CD4-positive, CD25-positive, alpha-beta regulatory T cell (primary cell): ENCODE measurements at regions not wholly inside any gene's neighbourhood (a gene's known extent, or its start where the extent isn't known, plus 50 kb on each side); places are given as distances from the start of the nearest gene placed in this dataset.

ENCODE experiments used
- ATAC-seq, 2 donors: fragments of 150-1000 bp; cut with Tn5 transposase; one replicate each; pipeline ENCODE4 v1.10.0; 2021; ENCODE audit warnings: low read depth in 2 of 2, moderate number of reproducible peaks in 2 of 2, moderate library complexity in 1 of 2
- DNase-seq, 3 donors: peaks; one replicate each; pipeline versions ENCODE4 v3.0.0 to v3.0.0-alpha.2; 2012 to 2022; ENCODE audit warnings: mixed read lengths in 1 of 3
- H3K27ac ChIP-seq: one replicate; pipeline ENCODE4 v1.7.0; 2013; ENCODE audit warnings: mild to moderate bottlenecking, low read length; ENCODE audit not compliant: insufficient read depth, poor library complexity, severe bottlenecking
- H3K27me3 ChIP-seq: one replicate; pipeline ENCODE4 v1.7.0; 2013; ENCODE audit warnings: low read length; ENCODE audit not compliant: control insufficient read depth, insufficient read depth
- H3K36me3 ChIP-seq: one replicate; pipeline ENCODE4 v1.7.0; 2013; ENCODE audit warnings: mild to moderate bottlenecking, low read length, moderate library complexity; ENCODE audit not compliant: control insufficient read depth, insufficient read depth
- H3K4me1 ChIP-seq: 2 replicates; pipeline ENCODE4 v1.7.0; 2013; ENCODE audit warnings: mild to moderate bottlenecking, low read length; ENCODE audit not compliant: insufficient read depth, control insufficient read depth, poor library complexity, severe bottlenecking
- H3K4me3 ChIP-seq: one replicate; pipeline ENCODE4 v1.7.0; 2013; ENCODE audit warnings: low read depth, mild to moderate bottlenecking, low read length, moderate library complexity
- H3K9me3 ChIP-seq, 2 experiments: 1 replicate in 1 of 2; 2 replicates in 1 of 2; pipeline ENCODE4 v1.7.0; 2013; ENCODE audit warnings: low read length in 2 of 2, mild to moderate bottlenecking in 1 of 2, moderate library complexity in 1 of 2; ENCODE audit not compliant: control insufficient read depth in 2 of 2
- H3K27ac Mint-ChIP-seq, 3 donors: one replicate each; pipeline ENCODE4 v1.8.0; 2020 to 2022; ENCODE audit warnings: mild to moderate bottlenecking in 3 of 3, mixed read lengths in 3 of 3, moderate library complexity in 2 of 3
- H3K27me3 Mint-ChIP-seq: one replicate; pipeline ENCODE4 v1.8.0; 2022; ENCODE audit warnings: mild to moderate bottlenecking, mixed read lengths
- H3K36me3 Mint-ChIP-seq: one replicate; pipeline ENCODE4 v1.8.0; 2020; ENCODE audit warnings: mixed read lengths
- H3K4me1 Mint-ChIP-seq, 4 donors: one replicate each; pipeline ENCODE4 v1.8.0; 2020 to 2022; ENCODE audit warnings: mixed read lengths in 4 of 4, mild to moderate bottlenecking in 1 of 4
- H3K4me3 Mint-ChIP-seq, 4 donors: one replicate each; pipeline ENCODE4 v1.8.0; 2020 to 2022; ENCODE audit warnings: mild to moderate bottlenecking in 4 of 4, mixed read lengths in 4 of 4, moderate library complexity in 3 of 4
- H3K9me3 Mint-ChIP-seq, 7 donors: one replicate each; pipeline ENCODE4 v1.8.0; 2020 to 2022; ENCODE audit warnings: mixed read lengths in 7 of 7, mild to moderate bottlenecking in 3 of 7, moderate library complexity in 2 of 7

- peaks cover 0 to 15% of the 10 kb centered on the region in 2 experiments for H3K9me3 ChIP-seq
- H3K4me1 Mint-ChIP-seq, result no peaks in the 10 kb centered on the region
- DNase-seq, result no peak
These were observed 145.1 kb upstream of the IRX2 start for GRCh38 chr5:2896371-2897275.

GRCh38 chr5:2895876-2896275 lies 144.4 kb upstream of the IRX2 start:
- Mint-ChIP-seq H3K36me3 (no peaks in the 10 kb centered on the region), H3K4me3 (no peak overlapping the region), H3K9me3 (peaks cover 0 to 12% (median 6%) of the 10 kb centered on the region in 7 donors), H3K27ac (no peak overlapping the region), H3K4me1 (no peaks in the 10 kb centered on the region), H3K27me3 (no peaks in the 10 kb centered on the region)
- Histone ChIP-seq H3K27me3 (no peaks in the 10 kb centered on the region), H3K4me3 (no peak overlapping the region), H3K36me3 (no peaks in the 10 kb centered on the region), H3K4me1 (no peaks in the 10 kb centered on the region), H3K27ac (no peak overlapping the region), H3K9me3 (peaks cover 0 to 17% of the 10 kb centered on the region in 2 experiments)
- DNase-seq (no peak), ATAC-seq (no peak)

More at GRCh38 chr5:2896371-2897275, 145.1 kb upstream of the IRX2 start:
- peaks cover 0 to 13% (median 6%) of the 10 kb centered on the region in 7 donors for H3K9me3 Mint-ChIP-seq
- no peaks in the 10 kb centered on the region for H3K27me3 Mint-ChIP-seq
- Histone ChIP-seq H3K4me3 (no peak overlapping the region), H3K4me1 (no peaks in the 10 kb centered on the region), H3K36me3 (no peaks in the 10 kb centered on the region), H3K27ac (no peak overlapping the region), H3K27me3 (no peaks in the 10 kb centered on the region)
- H3K27ac Mint-ChIP-seq, result no peak overlapping the region
- no peak for ATAC-seq
- no peak overlapping the region for H3K4me3 Mint-ChIP-seq
- H3K36me3 Mint-ChIP-seq, result no peaks in the 10 kb centered on the region

DNA sequence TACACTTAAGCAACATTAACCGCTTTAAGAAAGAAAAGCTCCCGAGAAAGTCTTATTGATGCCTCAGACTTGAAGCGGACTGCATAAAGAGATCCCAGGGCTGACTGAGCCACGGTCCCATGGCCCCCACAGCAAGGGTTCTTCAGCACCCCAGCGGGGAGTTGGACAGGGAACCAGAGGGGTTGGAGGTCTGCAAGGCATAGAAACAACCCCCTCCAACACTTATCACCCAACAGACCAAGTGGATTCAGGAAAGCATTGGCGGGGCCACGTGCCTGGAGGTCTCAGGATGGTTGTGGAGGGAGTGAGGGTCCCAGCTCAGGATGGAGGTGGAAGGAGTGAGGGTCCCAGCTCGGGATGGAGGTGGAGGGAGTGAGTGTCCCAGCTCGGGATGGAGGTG lies 143.7 kb upstream of the IRX2 start:
- H3K9me3 Mint-ChIP-seq, result peaks cover 0 to 15% (median 6%) of the 10 kb centered on the region in 7 donors
- no peaks in the 10 kb centered on the region for H3K27me3 Mint-ChIP-seq
- Histone ChIP-seq H3K9me3 (peaks cover 0 to 17% of the 10 kb centered on the region in 2 experiments), H3K27ac (no peak overlapping the region), H3K36me3 (no peaks in the 10 kb centered on the region), H3K4me1 (no peaks in the 10 kb centered on the region), H3K27me3 (no peaks in the 10 kb centered on the region), H3K4me3 (no peak overlapping the region)
- no peak overlapping the region for H3K27ac Mint-ChIP-seq
- ATAC-seq (no peak), DNase-seq (no peak)
- no peaks in the 10 kb centered on the region for H3K4me1 Mint-ChIP-seq
- no peak overlapping the region for H3K4me3 Mint-ChIP-seq
- no peaks in the 10 kb centered on the region for H3K36me3 Mint-ChIP-seq

DNA sequence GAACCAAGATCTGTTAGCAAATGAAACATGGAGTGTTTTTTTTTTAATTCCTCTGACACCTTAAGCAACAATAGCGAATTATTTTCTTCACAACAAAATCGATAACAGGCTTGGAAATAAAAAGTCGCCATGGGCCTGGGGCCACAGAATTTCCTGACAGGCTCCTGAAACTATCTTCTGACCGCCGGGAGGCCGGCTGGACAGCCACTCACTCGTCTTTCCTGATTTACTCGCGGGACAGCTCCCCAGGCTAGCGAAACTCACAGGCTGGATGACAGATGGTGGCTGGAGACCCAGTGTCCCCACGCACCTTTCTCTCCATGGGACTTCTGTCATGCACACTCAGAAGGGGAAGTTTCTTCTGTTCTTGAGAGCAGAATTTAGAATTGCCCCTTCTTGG lies 143.3 kb upstream of the IRX2 start:
- Mint-ChIP-seq H3K9me3 (peaks cover 0 to 15% (median 6%) of the 10 kb centered on the region in 7 donors), H3K36me3 (no peaks in the 10 kb centered on the region), H3K27me3 (no peaks in the 10 kb centered on the region), H3K27ac (no peak overlapping the region), H3K4me3 (no peak overlapping the region), H3K4me1 (no peaks in the 10 kb centered on the region)
- no peaks in the 10 kb centered on the region for H3K4me1 ChIP-seq
- peaks cover 0 to 17% of the 10 kb centered on the region in 2 experiments for H3K9me3 ChIP-seq
- no peak overlapping the region for H3K4me3 ChIP-seq
- ATAC-seq, result no peak
- no peak for DNase-seq
- no peaks in the 10 kb centered on the region for H3K36me3 ChIP-seq
- H3K27ac ChIP-seq, result no peak overlapping the region
- H3K27me3 ChIP-seq, result no peaks in the 10 kb centered on the region

DNA sequence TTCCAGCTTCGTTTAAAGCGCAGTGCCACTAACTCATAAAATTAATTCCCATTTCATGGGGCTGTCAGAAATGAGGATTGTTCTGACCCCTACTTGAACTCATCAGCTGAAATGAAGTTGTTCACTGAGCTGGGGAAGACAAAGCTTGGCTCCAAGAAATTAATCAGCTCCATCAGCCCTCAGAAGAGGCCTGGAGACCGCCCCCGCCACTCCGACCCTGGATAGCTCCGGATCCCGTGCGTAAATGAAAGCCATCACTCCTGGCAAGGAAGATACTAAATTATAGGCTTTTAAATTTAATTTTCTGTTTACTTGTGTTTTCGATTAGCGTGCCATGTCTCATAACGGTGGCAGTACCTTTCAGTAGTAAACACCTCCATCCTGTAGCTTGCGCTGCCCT lies 142.8 kb upstream of the IRX2 start:
- Mint-ChIP-seq H3K27me3 (no peaks in the 10 kb centered on the region), H3K36me3 (no peaks in the 10 kb centered on the region), H3K4me3 (no peak overlapping the region), H3K9me3 (peaks cover 0 to 15% (median 6%) of the 10 kb centered on the region in 7 donors), H3K27ac (no peak overlapping the region), H3K4me1 (no peaks in the 10 kb centered on the region)
- H3K4me1 ChIP-seq, result no peaks in the 10 kb centered on the region
- no peak overlapping the region for H3K4me3 ChIP-seq
- no peak overlapping the region for H3K27ac ChIP-seq
- DNase-seq (no peak), ATAC-seq (no peak)
- H3K9me3 ChIP-seq, result peaks cover 0 to 17% of the 10 kb centered on the region in 2 experiments
- H3K36me3 ChIP-seq, result no peaks in the 10 kb centered on the region
- H3K27me3 ChIP-seq, result no peaks in the 10 kb centered on the region

DNA sequence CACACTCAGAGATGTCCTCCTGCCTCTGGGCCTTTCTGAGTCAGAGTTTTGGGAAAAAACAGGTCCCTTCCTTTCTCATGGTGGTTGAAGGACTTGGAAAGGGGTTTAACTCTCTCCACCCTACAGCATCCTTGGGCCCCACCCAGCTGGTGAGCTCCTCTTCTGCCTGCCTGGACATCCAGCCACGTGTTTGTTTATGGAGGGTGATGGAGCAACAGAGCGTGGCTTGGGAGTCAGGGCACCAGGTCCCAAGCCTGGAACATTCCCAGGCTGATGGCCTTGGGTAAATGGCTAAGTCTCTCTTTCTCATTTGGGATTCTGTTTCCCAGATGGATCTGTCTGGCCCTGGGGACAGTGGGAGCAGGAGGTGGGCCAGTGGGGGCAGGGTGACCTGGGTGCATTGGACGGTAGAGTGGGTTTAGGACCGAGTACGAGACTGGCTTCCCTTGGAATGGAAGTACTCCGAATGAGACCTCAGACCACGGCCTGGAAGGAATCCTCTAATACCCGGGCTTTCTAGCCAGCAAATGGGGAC lies 141.1 kb upstream of the IRX2 start:
- no peaks in the 10 kb centered on the region for H3K36me3 ChIP-seq
- H3K4me1 Mint-ChIP-seq, result no peaks in the 10 kb centered on the region
- no peak overlapping the region for H3K27ac ChIP-seq
- H3K9me3 Mint-ChIP-seq, result peaks cover 0 to 15% (median 6%) of the 10 kb centered on the region in 7 donors
- H3K4me1 ChIP-seq, result no peaks in the 10 kb centered on the region
- no peak overlapping the region for H3K4me3 ChIP-seq
- no peak overlapping the region for H3K4me3 Mint-ChIP-seq
- H3K9me3 ChIP-seq, result peaks cover 0 to 17% of the 10 kb centered on the region in 2 experiments
- ATAC-seq (no peak), DNase-seq (no peak)
- no peaks in the 10 kb centered on the region for H3K36me3 Mint-ChIP-seq
- H3K27me3 Mint-ChIP-seq, result no peaks in the 10 kb centered on the region
- no peaks in the 10 kb centered on the region for H3K27me3 ChIP-seq
- no peak overlapping the region for H3K27ac Mint-ChIP-seq

- no peaks in the 10 kb centered on the region for H3K4me1 ChIP-seq
- no peak overlapping the region for H3K27ac ChIP-seq
- no peak overlapping the region for H3K4me3 ChIP-seq
- no peak for ATAC-seq
- H3K36me3 ChIP-seq, result no peaks in the 10 kb centered on the region
- no peak overlapping the region for H3K4me3 Mint-ChIP-seq
- H3K9me3 ChIP-seq, result peaks cover 0 to 17% of the 10 kb centered on the region in 2 experiments
- H3K27me3 ChIP-seq, result no peaks in the 10 kb centered on the region
- peaks cover 0 to 18% (median 6%) of the 10 kb centered on the region in 7 donors for H3K9me3 Mint-ChIP-seq
- no peaks in the 10 kb centered on the region for H3K36me3 Mint-ChIP-seq
- no peaks in the 10 kb centered on the region for H3K27me3 Mint-ChIP-seq
- no peak for DNase-seq
- H3K27ac Mint-ChIP-seq, result no peak overlapping the region
- no peaks in the 10 kb centered on the region for H3K4me1 Mint-ChIP-seq
These were observed 140.3 kb upstream of the IRX2 start for GRCh38 chr5:2891781-2892180.
